Tibial nerve (tissue), 4 donors: ENCODE measurements at regions not wholly inside any gene's neighbourhood (a gene's known extent, or its start where the extent isn't known, plus 50 kb on each side); places are given as distances from the start of the nearest gene placed in this dataset.
"Not testable (repeated sequence)": the region's sequence is repeated elsewhere in the genome, so short reads cannot be mapped to it uniquely, and the experiment has no call there.

Source experiments
- DNase-seq, 2 donors: peaks; one replicate each; pipeline ENCODE4 v3.0.0-alpha.2; 2019; ENCODE audit warnings: low spot score in 2 of 2
- H3K27ac ChIP-seq, 4 donors: fragments of 200-600 bp; sonication (generic) in 3 of 4; one replicate each; pipeline ENCODE4 v1.5.1; 2017 to 2019; ENCODE audit warnings: mild to moderate bottlenecking in 1 of 4
- H3K27me3 ChIP-seq, 2 donors: fragments of 200-600 bp; sonication (generic) in 1 of 2; one replicate each; pipeline versions ENCODE4 v1.5.1 to v1.6.0; 2017 to 2019
- H3K36me3 ChIP-seq, 3 donors: fragments of 200-600 bp; sonication (generic); one replicate each; pipeline ENCODE4 v1.5.1; 2018 to 2019
- H3K4me1 ChIP-seq, 4 donors: fragments of 200-600 bp; sonication (generic) in 3 of 4; one replicate each; pipeline ENCODE4 v1.5.1; 2017 to 2019
- H3K4me3 ChIP-seq, 4 donors: fragments of 200-600 bp; sonication (generic) in 3 of 4; one replicate each; pipeline ENCODE4 v1.5.1; 2017 to 2019; ENCODE audit warnings: mild to moderate bottlenecking in 1 of 4, moderate library complexity in 1 of 4
- H3K9me3 ChIP-seq, 4 donors: fragments of 200-600 bp; sonication (generic) in 3 of 4; one replicate each; pipeline ENCODE4 v1.5.1; 2017 to 2019
- WGBS, 2 donors: methylation state at CpG; one replicate each; pipeline ENCODE4 v1.1.5; 2018; 5-methylcytosine and 5-hydroxymethylcytosine counted together

GRCh38 chr3:125831005-125831750 is 137.8 kb upstream of the ROPN1B start:
- 95 to 97% methylated on average over 2 of the region's 2 CpGs for WGBS, 2 donors
- not testable (repeated sequence) for H3K4me1 ChIP-seq

GRCh38 chr3:125835562-125835961 is 133.4 kb upstream of the ROPN1B start:
- not testable (repeated sequence) for DNase-seq, H3K4me3 ChIP-seq, H3K27ac ChIP-seq, H3K27me3 ChIP-seq, H3K9me3 ChIP-seq
- Histone ChIP-seq H3K4me1 (peaks cover 0 to 11% (median 0%) of the 10 kb centered on the region in 4 donors), H3K36me3 (peaks cover 0 to 10% (median 0%) of the 10 kb centered on the region in 3 donors)
- WGBS, 2 donors = 23 to 30% methylated on average over 8 of the region's 8 CpGs

More at GRCh38 chr3:125831005-125831750, 137.8 kb upstream of the ROPN1B start:
- Histone ChIP-seq H3K9me3 (peaks cover 0 to 20% (median 0%) of the 10 kb centered on the region in 4 donors), H3K36me3 (peaks cover 0 to 34% (median 0%) of the 10 kb centered on the region in 3 donors)
- not testable (repeated sequence) for H3K27me3 ChIP-seq, H3K27ac ChIP-seq, DNase-seq, H3K4me3 ChIP-seq

- H3K27me3 ChIP-seq, H3K4me3 ChIP-seq, H3K27ac ChIP-seq, H3K9me3 ChIP-seq: not testable (repeated sequence)
- 36 to 43% methylated on average over 11 of the region's 11 CpGs for WGBS, 2 donors
- DNase-seq = peak in 1 of 2 donors; percentile 7
- peaks cover 0 to 11% (median 0%) of the 10 kb centered on the region in 3 donors for H3K36me3 ChIP-seq
- H3K4me1 ChIP-seq = peaks cover 0 to 11% (median 0%) of the 10 kb centered on the region in 4 donors
Measured at GRCh38 chr3:125836011-125836551, 132.9 kb upstream of the ROPN1B start.

GRCh38 chr3:125836786-125837185 is 132.2 kb upstream of the ROPN1B start:
- not testable (repeated sequence) for H3K9me3 ChIP-seq, H3K4me3 ChIP-seq, DNase-seq, H3K27ac ChIP-seq, H3K36me3 ChIP-seq, H3K27me3 ChIP-seq
- WGBS, 2 donors = 83 to 84% methylated on average over 8 of the region's 8 CpGs
- H3K4me1 ChIP-seq = peaks cover 0 to 11% (median 0%) of the 10 kb centered on the region in 4 donors

- H3K9me3 ChIP-seq, H3K27me3 ChIP-seq, H3K4me3 ChIP-seq, DNase-seq, H3K27ac ChIP-seq, H3K36me3 ChIP-seq: not testable (repeated sequence)
- H3K4me1 ChIP-seq = peaks cover 0 to 11% (median 0%) of the 10 kb centered on the region in 4 donors
- WGBS, 2 donors = 91 to 92% methylated on average over 5 of the region's 5 CpGs
Measured at GRCh38 chr3:125838857-125839256, 130.1 kb upstream of the ROPN1B start.

GRCh38 chr3:125840465-125840864 is 128.5 kb upstream of the ROPN1B start:
- not testable (repeated sequence) for H3K27me3 ChIP-seq, H3K4me3 ChIP-seq, H3K9me3 ChIP-seq, H3K27ac ChIP-seq, H3K4me1 ChIP-seq, DNase-seq
- H3K36me3 ChIP-seq = peaks cover 0 to 18% (median 0%) of the 10 kb centered on the region in 3 donors
- 88 to 100% methylated on average over 3 of the region's 3 CpGs for WGBS, 2 donors

- H3K9me3 ChIP-seq = peaks cover 0 to 23% (median 0%) of the 10 kb centered on the region in 4 donors
- H3K4me3 ChIP-seq, H3K27me3 ChIP-seq, H3K4me1 ChIP-seq, H3K27ac ChIP-seq, DNase-seq: not testable (repeated sequence)
- WGBS, 2 donors = 94 to 95% methylated on average over 15 of the region's 15 CpGs
- H3K36me3 ChIP-seq = peaks cover 0 to 45% (median 0%) of the 10 kb centered on the region in 3 donors
Measured at GRCh38 chr3:125847966-125848365, 121.0 kb upstream of the ROPN1B start.

- not testable (repeated sequence) for H3K4me3 ChIP-seq, H3K27ac ChIP-seq, H3K27me3 ChIP-seq, DNase-seq, H3K4me1 ChIP-seq
- Histone ChIP-seq H3K9me3 (peaks cover 0 to 18% (median 0%) of the 10 kb centered on the region in 4 donors), H3K36me3 (peaks cover 0 to 16% (median 0%) of the 10 kb centered on the region in 3 donors)
- WGBS, 2 donors = 88 to 94% methylated on average over 1 to 2 of the region's 2 CpGs
Measured at GRCh38 chr3:125855006-125855405, 114.0 kb upstream of the ROPN1B start.

GRCh38 chr3:125860547-125860946 is 108.4 kb upstream of the ROPN1B start:
- WGBS, 2 donors = 88 to 91% methylated on average over 3 of the region's 3 CpGs
- not testable (repeated sequence) for DNase-seq, H3K4me3 ChIP-seq, H3K9me3 ChIP-seq, H3K27me3 ChIP-seq, H3K27ac ChIP-seq, H3K4me1 ChIP-seq
- peaks cover 0 to 10% (median 0%) of the 10 kb centered on the region in 3 donors for H3K36me3 ChIP-seq

- H3K4me3 ChIP-seq, H3K27me3 ChIP-seq, H3K27ac ChIP-seq, H3K4me1 ChIP-seq, DNase-seq, H3K9me3 ChIP-seq: not testable (repeated sequence)
- WGBS, 2 donors = 67 to 72% methylated on average over 5 of the region's 5 CpGs
- peaks cover 0 to 10% (median 0%) of the 10 kb centered on the region in 3 donors for H3K36me3 ChIP-seq
Measured at GRCh38 chr3:125862841-125863254, 106.1 kb upstream of the ROPN1B start.

GRCh38 chr3:125864532-125864931 is 104.4 kb upstream of the ROPN1B start:
- peaks cover 0 to 10% (median 0%) of the 10 kb centered on the region in 3 donors for H3K36me3 ChIP-seq
- not testable (repeated sequence) for H3K27ac ChIP-seq, H3K4me3 ChIP-seq, H3K4me1 ChIP-seq, DNase-seq, H3K9me3 ChIP-seq, H3K27me3 ChIP-seq
- 85 to 87% methylated on average over 4 of the region's 4 CpGs for WGBS, 2 donors

- 21 to 36% methylated on average over 11 to 12 of the region's 12 CpGs for WGBS, 2 donors
- peak in 1 of 2 donors; percentile 29 for DNase-seq
- Histone ChIP-seq H3K9me3 (peaks cover 0 to 13% (median 0%) of the 10 kb centered on the region in 4 donors), H3K4me1 (peaks cover 0 to 11% (median 0%) of the 10 kb centered on the region in 4 donors), H3K36me3 (peaks cover 0 to 24% (median 0%) of the 10 kb centered on the region in 3 donors)
- not testable (repeated sequence) for H3K4me3 ChIP-seq, H3K27ac ChIP-seq, H3K27me3 ChIP-seq
Measured at GRCh38 chr3:125886006-125886405, 83.0 kb upstream of the ROPN1B start.

GRCh38 chr3:125899181-125899580 is 69.8 kb upstream of the ROPN1B start:
- peaks cover 0 to 41% (median 0%) of the 10 kb centered on the region in 3 donors for H3K36me3 ChIP-seq
- not testable (repeated sequence) for DNase-seq, H3K4me1 ChIP-seq, H3K27me3 ChIP-seq, H3K4me3 ChIP-seq, H3K27ac ChIP-seq, H3K9me3 ChIP-seq
- 72 to 77% methylated on average over 6 of the region's 6 CpGs for WGBS, 2 donors
